ENCODE measurements at regions not wholly inside any gene's neighbourhood (a gene's known extent, or its start where the extent isn't known, plus 50 kb on each side); places are given as distances from the start of the nearest gene placed in this dataset.

DNA sequence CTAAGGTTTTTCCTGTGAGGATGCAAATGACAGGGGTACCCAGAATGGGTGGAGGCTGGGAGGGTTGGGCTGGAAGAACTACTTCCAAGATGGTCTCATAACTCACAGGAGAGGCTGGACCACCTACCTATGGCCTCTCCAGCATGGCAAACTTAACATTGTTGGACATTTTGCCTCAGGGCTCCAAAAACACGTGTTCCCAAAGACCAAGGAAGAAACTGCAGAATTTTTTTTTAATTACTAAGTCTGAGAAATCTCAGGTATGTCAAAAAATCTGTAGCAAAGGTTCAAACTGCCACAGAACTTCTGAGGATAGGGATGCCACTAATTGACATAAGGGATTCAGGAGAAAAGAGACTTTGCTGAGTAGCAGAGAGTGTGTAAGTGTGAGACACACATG, 270.8 kb downstream of the NNT start:
- no peak for TF ChIP-seq FOXA1 (IDR thresholded peaks at IDR 0.05)
- TF ChIP-seq FOXA1 (CRISPR knock-in tag; IDR thresholded peaks at IDR 0.05) = no peak
- no peak for TF ChIP-seq SCMH1 (CRISPR knock-in tag; IDR thresholded peaks at IDR 0.05; ENCODE audit: borderline replicate concordance)
- TF ChIP-seq DDIT3 (CRISPR knock-in tag; IDR thresholded peaks at IDR 0.05) = no peak
- TF ChIP-seq FOXJ3 (CRISPR knock-in tag; IDR thresholded peaks at IDR 0.05; ENCODE audit: borderline replicate concordance) = no peak
- no peak for TF ChIP-seq ZFP41 (CRISPR knock-in tag; IDR thresholded peaks at IDR 0.05; ENCODE audit: borderline replicate concordance)
- TF ChIP-seq GABPA (IDR thresholded peaks at IDR 0.05; ENCODE audit: low read depth, low read length) = no peak
- TF ChIP-seq GABPA (CRISPR knock-in tag; IDR thresholded peaks at IDR 0.05; ENCODE audit: low read depth) = no peak
- no peak for TF ChIP-seq TAF1 (CRISPR knock-in tag; IDR thresholded peaks at IDR 0.05)
- no peak for TF ChIP-seq MTA1 (CRISPR knock-in tag; IDR thresholded peaks at IDR 0.05; ENCODE audit: borderline replicate concordance)
- TF ChIP-seq, protein P1, sequence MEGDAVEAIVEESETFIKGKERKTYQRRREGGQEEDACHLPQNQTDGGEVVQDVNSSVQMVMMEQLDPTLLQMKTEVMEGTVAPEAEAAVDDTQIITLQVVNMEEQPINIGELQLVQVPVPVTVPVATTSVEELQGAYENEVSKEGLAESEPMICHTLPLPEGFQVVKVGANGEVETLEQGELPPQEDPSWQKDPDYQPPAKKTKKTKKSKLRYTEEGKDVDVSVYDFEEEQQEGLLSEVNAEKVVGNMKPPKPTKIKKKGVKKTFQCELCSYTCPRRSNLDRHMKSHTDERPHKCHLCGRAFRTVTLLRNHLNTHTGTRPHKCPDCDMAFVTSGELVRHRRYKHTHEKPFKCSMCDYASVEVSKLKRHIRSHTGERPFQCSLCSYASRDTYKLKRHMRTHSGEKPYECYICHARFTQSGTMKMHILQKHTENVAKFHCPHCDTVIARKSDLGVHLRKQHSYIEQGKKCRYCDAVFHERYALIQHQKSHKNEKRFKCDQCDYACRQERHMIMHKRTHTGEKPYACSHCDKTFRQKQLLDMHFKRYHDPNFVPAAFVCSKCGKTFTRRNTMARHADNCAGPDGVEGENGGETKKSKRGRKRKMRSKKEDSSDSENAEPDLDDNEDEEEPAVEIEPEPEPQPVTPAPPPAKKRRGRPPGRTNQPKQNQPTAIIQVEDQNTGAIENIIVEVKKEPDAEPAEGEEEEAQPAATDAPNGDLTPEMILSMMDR (CRISPR knock-in tag; IDR thresholded peaks at IDR 0.05) = no peak
- TF ChIP-seq YY1 (IDR thresholded peaks at IDR 0.05; ENCODE audit: insufficient read depth, insufficient replicate concordance, low read depth, low read length) = no peak
- TF ChIP-seq REST (IDR thresholded peaks at IDR 0.05; ENCODE audit: borderline replicate concordance in 1 of 2, low read depth in 1 of 2, low read length in 2 of 2) = no peak
- TF ChIP-seq POLR2A (IDR thresholded peaks at IDR 0.05; ENCODE audit: insufficient read depth in 1 of 2, low read depth in 2 of 2, low read length in 2 of 2) = no peak
- TF ChIP-seq, protein P2, sequence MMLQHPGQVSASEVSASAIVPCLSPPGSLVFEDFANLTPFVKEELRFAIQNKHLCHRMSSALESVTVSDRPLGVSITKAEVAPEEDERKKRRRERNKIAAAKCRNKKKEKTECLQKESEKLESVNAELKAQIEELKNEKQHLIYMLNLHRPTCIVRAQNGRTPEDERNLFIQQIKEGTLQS (CRISPR knock-in tag; IDR thresholded peaks at IDR 0.05) = no peak
- TF ChIP-seq, protein P3, sequence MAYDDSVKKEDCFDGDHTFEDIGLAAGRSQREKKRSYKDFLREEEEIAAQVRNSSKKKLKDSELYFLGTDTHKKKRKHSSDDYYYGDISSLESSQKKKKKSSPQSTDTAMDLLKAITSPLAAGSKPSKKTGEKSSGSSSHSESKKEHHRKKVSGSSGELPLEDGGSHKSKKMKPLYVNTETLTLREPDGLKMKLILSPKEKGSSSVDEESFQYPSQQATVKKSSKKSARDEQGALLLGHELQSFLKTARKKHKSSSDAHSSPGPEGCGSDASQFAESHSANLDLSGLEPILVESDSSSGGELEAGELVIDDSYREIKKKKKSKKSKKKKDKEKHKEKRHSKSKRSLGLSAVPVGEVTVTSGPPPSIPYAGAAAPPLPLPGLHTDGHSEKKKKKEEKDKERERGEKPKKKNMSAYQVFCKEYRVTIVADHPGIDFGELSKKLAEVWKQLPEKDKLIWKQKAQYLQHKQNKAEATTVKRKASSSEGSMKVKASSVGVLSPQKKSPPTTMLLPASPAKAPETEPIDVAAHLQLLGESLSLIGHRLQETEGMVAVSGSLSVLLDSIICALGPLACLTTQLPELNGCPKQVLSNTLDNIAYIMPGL (CRISPR knock-in tag; IDR thresholded peaks at IDR 0.05; ENCODE audit: borderline replicate concordance in 1 of 2, low read depth in 1 of 2) = no peak

All from HepG2 (cell line).